ENCODE measurements at regions not wholly inside any gene's neighbourhood (a gene's known extent, or its start where the extent isn't known, plus 50 kb on each side); places are given as distances from the start of the nearest gene placed in this dataset.
A peak's percentile ranks its signal among the peaks of the same experiment; 100 is the strongest.

DNA sequence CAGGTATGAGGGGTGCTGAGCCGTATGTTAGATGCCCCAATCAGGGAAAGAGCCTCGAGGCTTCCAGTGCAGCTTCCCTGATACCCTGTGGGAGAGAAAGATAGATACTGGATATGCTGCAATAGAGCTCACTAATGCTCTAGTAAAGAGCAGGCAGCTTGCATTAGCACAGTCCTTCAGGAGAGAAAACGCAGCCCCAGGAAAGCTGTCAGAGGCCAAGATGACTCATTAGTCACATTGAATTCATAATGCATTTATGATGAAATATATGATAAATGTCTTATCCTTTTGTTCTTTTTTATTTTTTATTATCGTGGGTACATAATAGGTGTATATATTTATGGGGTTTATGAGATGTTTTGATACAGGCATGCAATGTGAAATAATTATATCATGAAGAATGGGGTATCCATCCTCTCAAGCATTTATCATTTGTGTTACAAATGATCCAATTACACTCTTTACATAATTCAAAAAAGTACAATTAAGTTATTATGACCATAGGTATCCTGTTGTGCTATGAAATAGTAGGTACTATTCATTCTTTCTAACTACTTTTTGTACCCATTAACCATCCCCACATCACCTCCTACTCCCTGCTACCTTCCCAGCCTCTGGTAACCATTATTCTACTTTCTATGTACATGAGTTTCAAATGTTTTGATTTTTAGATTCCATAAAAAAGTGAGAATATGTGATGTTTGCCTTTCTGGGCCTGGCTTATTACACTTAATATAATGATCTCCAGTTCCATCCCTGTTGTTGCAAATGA lies 94.5 kb upstream of the TOP3B start:
- DNase-seq (ENCODE audit: low spot score), result no peak

DNA sequence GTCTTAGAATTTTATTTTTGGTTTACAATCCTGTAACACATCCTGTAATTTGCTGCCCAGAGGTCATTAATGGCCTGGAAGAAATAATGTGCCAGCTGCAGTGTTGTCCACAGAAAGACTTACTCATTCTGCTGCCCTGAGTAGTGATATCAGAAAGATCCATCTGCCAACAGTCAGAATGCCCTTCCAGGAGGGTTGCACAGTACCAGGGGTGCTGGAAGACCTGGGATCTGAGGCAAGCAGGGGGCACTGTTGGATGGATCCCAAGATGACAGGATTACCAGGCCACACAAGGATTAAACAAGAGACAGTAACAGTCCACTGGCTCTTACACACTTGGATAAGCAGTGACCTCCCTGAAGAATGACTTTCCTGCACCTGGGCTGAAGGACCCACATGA lies 93.8 kb upstream of the TOP3B start:
- peak; percentile 18 for DNase-seq (ENCODE audit: low spot score)

DNA sequence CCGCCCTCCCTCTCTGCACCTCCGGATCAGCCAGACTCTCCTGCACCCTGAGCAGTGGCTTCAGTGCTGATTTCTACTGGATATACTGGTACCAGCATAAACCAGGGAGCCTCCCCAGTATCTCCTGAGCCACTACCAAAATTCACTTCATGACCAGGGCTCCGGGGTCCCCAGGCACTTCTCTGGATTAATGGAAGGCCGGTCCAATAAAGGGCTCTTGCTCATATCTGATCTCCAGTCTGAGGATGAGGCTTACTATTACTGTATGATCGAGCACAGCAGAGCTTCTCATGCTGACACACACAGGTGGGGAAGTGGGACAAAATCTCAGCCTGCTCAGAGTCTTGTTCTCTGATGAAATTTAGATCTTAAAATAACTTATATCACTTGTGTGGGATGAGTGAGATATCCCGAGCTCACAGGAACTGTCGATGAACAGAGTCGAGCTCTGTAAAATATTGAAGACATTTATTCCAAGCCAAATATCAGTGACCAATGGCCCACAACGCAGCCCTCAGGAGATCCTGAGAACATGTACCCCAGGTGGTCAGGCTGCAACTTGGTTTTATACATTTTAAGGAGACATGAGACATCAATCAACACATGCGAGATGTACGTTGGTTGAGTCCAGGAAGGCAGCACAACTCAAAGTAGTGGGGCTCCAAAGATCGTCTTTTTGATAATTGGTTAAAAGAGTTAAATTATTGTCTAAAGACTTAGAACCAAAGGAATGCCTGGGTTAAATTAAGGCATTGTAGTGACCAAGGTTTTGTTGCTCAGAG lies 93.0 kb upstream of the TOP3B start:
- no peak for DNase-seq (ENCODE audit: low spot score)

DNA sequence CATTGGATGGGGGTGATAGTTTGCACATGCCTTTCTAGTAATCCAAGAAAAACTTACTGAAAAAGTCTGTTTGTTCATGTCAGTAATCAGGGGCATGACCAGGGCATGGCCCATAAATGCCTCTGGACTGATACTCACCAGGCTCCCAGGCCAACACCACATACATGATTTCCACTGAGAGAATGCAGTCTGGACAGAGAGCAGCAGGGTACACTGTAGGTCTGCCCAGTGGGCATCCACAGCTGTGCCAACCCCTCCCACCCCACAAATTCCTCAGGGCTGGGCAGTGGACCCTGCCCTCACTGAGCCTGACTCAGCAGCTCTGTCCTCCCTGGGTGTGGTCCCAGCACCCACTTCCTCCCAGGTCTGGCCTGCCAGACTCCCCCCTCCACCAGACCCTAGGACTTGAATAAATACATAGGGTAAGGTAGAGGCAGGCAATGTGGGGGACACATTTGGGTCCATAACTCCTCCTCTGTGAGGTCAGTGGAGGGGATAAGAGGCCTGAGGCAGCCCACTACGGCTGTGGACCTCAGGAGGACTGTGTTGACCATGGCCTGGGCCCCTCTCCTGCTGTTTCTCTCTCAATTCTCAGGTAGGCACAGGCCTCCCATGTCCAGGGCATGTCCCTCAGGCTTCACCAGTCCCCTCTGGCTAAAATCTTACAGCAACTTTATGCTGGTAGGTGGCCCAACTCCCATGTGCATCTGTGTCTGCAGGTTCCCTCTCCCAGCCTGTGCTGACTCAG lies 92.2 kb upstream of the TOP3B start:
- DNase-seq (ENCODE audit: low spot score), result peak; percentile 59

GRCh38 chr22:22073769-22074561 lies 91.4 kb upstream of the TOP3B start:
- no peak for DNase-seq (ENCODE audit: low spot score)

GRCh38 chr22:22072169-22072836 lies 89.7 kb upstream of the TOP3B start:
- DNase-seq (ENCODE audit: low spot score), result no peak

DNA sequence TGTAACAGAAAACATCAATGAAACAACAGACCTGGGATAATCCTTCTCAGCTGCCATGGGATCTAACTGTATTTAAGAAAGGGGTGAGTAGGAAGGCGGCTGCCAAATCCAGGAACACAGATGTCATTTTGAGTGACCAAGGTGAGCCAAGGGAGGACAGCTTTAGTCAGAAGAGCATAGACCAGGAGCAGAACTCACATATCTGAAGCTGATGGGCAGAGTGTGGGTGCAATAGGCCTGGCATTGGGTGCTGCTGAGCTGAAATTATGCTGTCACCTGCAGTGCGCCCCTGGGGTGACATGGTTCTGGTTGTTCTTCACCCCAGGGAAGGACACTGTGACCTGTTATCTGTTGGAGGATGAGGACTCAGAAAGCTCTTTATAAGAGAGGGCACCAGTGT lies 88.9 kb upstream of the TOP3B start:
- DNase-seq (ENCODE audit: low spot score), result no peak

DNA sequence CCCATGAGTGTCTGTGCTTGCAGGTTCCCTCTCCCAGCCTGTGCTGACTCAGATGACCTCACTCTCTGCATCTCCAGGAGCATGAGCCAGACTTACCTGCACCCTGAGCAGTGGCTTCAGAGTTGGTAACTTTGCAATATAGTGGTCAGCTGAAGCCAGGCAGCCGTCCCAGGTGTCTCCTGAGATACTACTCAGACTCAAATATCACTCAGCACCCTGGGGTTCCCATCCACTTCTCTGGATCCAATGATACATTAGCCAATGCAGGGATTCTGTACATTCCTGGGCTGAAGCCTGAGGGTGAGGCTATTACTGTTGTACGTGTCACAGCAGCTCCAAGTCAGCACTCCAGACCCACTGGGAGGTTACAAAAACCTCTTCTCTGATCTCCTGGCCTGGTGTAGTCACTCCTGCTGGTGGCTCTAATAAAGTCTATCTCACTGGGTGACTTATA lies 87.8 kb upstream of the TOP3B start:
- DNase-seq (ENCODE audit: low spot score), result no peak

DNA sequence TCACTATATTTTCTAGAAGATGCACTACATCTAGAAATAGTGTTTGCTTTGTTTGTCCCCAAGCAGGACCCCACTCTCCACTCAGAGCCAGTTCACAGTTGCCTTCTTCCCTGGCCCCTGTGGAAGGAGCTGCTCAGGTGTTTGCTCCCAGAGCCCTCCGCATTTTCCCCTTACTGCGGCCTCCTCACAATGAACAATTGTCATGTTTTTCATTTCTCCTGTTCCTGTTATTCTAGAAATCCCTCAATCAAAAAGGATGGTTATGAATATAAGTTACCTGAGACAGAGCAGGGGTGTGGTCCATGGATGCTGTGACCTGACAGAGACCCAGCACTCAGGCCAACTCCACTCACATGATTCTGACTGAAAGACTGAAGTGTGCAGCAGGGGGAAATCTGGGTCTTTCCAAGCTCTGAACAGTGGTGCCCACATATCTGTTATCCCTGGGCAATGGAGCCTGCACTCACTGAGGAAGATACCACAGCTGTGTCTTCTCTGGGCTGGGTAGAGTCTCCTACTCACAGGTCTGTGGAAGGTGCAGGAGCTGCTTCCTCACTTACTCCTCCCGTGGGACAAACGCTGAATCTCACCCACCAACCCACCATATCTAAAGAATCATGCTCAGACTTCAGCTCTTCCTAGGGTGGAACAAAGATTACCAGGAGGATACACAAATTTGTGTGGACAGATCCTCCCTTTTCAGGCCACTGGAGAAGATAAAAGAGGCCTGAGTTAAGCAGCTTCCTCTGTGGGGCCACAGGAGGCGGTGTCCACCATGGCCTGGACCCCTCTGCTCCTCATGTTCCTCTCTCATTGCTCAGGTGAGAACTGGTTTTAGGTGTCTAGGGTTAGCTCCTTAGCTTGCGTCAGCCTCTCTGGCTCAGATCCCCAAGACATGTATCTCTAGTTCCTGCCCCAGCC lies 87.1 kb upstream of the TOP3B start:
- DNase-seq (ENCODE audit: low spot score), result no peak

DNA sequence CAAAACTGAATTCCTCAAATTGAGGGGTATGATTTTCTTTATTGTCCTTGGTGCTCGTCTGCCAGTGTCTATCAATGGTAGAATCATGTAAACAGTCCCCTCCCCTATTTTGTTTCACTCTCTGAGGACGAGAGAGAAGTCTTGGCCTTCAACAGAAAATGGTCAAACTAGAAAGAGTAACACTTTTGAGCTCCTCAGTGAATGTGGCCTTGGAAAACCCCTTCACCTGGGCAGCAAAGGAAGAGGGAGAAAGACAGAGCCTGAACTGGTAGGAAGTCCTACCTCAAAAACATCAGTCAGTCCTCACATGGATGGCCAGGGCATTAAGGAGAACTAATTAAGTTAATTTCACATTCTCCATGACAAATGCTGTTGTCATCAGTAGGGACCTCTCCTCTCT lies 86.1 kb upstream of the TOP3B start:
- no peak for DNase-seq (ENCODE audit: low spot score)

- DNase-seq (ENCODE audit: low spot score), result no peak
These were observed 85.4 kb upstream of the TOP3B start for GRCh38 chr22:22068025-22068424.

GRCh38 chr22:22067192-22067591 lies 84.6 kb upstream of the TOP3B start:
- DNase-seq (ENCODE audit: low spot score), result no peak

DNA sequence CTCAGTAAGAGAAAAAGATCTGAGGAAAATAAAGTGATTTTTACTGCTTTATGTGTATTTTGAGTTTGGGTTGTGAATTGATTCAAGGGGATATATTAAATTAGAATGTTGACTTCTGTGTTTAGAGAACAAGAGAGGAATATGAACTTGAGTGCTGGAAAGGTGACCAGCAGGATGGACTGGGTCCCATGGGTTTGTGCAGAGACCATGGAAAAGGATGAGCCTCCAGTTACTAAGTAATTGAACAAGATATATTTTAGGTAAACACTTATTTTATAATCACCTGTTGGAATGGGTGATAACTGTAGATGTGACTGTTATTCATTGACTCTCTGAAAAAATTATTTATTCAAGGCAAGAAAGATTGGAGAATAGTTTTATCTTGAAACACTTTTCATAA lies 82.0 kb upstream of the TOP3B start:
- DNase-seq (ENCODE audit: low spot score), result no peak

GRCh38 chr22:22062306-22062793 lies 79.8 kb upstream of the TOP3B start:
- no peak for DNase-seq (ENCODE audit: low spot score)

GRCh38 chr22:22061085-22062077 lies 78.8 kb upstream of the TOP3B start:
- no peak for DNase-seq (ENCODE audit: low spot score)

GRCh38 chr22:22060200-22061084 lies 77.9 kb upstream of the TOP3B start:
- no peak for DNase-seq (ENCODE audit: low spot score)

DNA sequence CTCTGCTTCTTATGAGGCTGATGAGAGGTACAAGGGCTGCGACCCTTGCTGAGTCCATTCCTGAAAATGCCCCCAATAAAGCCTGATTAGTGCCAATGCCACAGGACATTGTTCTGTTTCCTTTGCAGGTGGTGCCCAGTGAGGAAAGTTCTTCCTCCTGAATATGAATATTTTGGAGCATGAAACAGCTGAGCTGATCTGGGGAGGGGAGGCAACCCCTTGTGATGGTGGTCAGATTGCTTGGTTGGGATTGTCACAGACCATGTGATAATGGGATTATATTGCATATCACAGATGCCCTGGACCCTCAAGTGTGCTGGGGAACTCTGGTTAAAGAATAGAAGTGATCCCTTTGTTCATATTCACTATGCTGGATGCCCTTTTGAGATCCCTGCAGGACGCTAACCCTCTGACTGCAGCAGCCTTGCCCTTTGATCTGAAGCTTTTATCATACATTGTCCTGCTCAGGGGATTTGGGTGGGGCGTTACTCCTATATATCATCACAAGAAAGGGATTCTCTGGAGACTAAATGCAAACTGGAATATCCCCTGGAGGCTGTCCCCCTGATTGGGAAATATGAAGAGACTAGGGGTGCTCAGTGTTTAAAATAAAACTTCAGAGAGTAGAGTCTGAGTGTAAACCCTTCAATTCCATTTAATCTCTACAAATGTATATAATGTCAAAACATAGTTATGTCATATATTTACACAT lies 76.9 kb upstream of the TOP3B start:
- DNase-seq (ENCODE audit: low spot score), result no peak

All from A172 (cell line).